ENCODE measurements at regions not wholly inside any gene's neighbourhood (a gene's known extent, or its start where the extent isn't known, plus 50 kb on each side); places are given as distances from the start of the nearest gene placed in this dataset.

DNA sequence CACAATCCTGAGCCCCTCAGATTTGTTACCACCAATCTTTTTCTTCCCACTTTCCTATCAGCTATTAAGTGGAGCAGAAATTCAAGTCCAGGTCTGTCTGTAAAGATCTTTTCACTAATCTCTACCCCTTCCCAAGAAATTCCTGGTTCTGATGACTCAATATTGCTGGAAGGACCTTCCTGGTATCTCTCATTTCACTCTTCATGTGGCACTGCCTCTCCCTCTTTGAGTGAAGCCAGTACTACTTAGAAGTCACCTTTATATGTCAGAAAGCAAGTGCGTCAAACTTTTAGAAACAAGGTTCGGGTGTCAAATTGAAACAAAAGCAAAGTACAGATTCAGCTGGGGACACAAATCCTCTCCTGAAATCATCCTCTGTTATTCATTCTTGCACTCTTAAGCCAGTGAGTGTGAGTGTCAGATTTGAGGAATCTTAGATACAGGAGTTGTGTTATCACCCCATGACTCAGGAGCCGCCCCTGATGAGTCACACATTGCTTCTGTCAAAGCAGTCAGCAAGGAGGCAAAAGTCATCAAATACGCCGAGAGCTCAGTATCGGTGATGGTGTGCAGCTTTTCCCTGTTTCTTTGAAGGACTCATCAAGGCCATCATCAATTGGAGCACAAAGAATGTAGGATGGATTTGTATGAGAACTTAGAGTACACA, 313.0 kb downstream of the CETN3 start:
- H3K9me3 ChIP-seq: no peaks in the 10 kb centered on the region
- DNase-seq: no peak
- no peak overlapping the region for H3K4me3 ChIP-seq
- 78 to 95% (median 90%) methylated on average over 6 of the region's 6 CpGs for WGBS, 5 donors
- TF ChIP-seq POLR2A (IDR thresholded peaks at IDR 0.05): no peak
- TF ChIP-seq, protein P1, sequence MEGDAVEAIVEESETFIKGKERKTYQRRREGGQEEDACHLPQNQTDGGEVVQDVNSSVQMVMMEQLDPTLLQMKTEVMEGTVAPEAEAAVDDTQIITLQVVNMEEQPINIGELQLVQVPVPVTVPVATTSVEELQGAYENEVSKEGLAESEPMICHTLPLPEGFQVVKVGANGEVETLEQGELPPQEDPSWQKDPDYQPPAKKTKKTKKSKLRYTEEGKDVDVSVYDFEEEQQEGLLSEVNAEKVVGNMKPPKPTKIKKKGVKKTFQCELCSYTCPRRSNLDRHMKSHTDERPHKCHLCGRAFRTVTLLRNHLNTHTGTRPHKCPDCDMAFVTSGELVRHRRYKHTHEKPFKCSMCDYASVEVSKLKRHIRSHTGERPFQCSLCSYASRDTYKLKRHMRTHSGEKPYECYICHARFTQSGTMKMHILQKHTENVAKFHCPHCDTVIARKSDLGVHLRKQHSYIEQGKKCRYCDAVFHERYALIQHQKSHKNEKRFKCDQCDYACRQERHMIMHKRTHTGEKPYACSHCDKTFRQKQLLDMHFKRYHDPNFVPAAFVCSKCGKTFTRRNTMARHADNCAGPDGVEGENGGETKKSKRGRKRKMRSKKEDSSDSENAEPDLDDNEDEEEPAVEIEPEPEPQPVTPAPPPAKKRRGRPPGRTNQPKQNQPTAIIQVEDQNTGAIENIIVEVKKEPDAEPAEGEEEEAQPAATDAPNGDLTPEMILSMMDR (IDR thresholded peaks at IDR 0.05 in 8 of 11, conservative IDR thresholded peaks at IDR 0.05 in 3 of 11): no peak
- no peak for TF ChIP-seq POLR2AphosphoS5 (IDR thresholded peaks at IDR 0.05)
- intact Hi-C loops (cut with DNase I; ENCODE audit: low total_unique reads): no loop called here
- no peaks in the 10 kb centered on the region for H3K4me1 ChIP-seq
- no peak overlapping the region for H3K27ac ChIP-seq
- no peaks in the 10 kb centered on the region for H3K27me3 ChIP-seq (replicated peaks in 1 of 7)
- H3K36me3 ChIP-seq: no peaks in the 10 kb centered on the region

DNA sequence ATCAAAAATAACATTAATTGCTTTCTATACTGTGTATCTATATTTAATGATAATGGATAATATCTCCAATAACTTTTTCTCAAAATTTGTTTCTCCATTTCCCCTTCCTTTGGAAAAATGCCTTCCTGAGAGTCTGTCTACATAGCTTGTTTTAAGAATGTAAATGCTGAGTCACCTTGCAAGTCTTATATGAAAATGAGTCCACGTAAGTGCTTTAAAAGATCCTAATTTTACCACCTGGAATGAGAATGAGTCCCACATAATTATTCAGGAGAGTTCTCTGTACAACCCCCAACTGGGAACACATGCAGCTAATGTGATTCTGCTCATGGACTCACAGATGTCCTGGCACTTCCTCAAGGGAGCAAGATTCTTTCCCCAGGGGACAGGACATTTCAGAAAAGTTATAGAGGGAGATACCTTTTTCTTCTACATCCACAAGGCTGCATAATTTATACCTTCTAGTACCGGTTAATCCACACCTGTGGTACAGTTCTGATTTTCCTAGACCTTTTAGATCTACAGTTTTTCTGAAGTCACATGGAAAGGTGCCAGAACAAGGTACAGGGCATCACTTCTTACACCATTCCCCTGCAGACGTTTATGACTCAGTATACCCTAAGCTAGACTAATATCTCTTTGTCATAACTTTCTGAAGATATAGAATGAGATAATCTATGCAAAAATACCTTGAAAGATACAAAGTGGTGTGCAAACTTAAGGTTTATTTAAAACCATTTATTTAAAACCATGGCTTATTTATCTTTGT, 314.1 kb downstream of the CETN3 start:
- intact Hi-C loops (cut with DNase I; ENCODE audit: low total_unique reads): no loop called here
- Histone ChIP-seq H3K9me3 (peaks cover 0 to 3% (median under 1%) of the 10 kb centered on the region in 8 donors), H3K4me1 (no peaks in the 10 kb centered on the region), H3K36me3 (no peaks in the 10 kb centered on the region), H3K27me3 (replicated peaks in 1 of 7) (no peaks in the 10 kb centered on the region), H3K27ac (no peak overlapping the region), H3K4me3 (no peak overlapping the region)
- TF ChIP-seq, protein P1 (IDR thresholded peaks at IDR 0.05 in 8 of 11, conservative IDR thresholded peaks at IDR 0.05 in 3 of 11): no peak
- TF ChIP-seq POLR2AphosphoS5 (IDR thresholded peaks at IDR 0.05): no peak
- no peak for TF ChIP-seq POLR2A (IDR thresholded peaks at IDR 0.05)
- 74 to 94% (median 85%) methylated on average over 3 of the region's 3 CpGs for WGBS, 5 donors
- no peak for DNase-seq

DNA sequence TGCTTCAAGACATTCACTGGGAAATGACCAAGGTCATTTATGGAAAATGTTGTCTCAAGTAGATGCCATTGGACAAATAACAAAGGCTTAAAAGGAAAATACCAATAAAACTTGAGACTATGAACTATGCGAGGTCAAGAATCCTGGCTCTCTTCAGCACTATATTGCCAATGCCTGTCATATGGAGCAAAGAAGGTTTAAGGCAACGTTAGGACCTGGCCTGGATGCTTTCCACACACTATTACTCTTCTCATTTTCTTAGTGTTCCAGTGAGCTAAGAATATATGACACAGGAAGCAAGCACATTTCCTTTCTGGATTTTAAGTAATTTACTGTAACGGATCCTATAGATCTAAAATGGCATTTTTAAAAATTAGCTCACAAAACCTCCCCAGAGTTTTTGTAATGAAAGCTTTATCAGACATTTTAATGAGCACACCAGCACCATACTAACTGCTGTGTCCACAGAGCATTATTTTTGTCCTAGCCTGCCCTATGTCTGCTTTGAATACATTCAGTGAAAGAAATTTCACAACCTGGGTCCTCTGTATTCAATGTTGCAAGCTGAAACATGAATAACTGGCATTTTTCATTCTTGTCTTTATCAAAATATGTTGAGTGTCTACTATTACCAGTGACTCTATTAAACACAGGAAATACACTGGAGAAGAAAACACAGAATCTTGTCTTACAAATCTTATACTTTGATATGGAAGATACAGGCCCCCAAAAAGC, 315.6 kb downstream of the CETN3 start:
- TF ChIP-seq POLR2AphosphoS5 (IDR thresholded peaks at IDR 0.05): no peak
- no peak for TF ChIP-seq POLR2A (IDR thresholded peaks at IDR 0.05)
- TF ChIP-seq, protein P1 (IDR thresholded peaks at IDR 0.05 in 8 of 11, conservative IDR thresholded peaks at IDR 0.05 in 3 of 11): no peak
- Histone ChIP-seq H3K27me3 (replicated peaks in 1 of 7) (no peaks in the 10 kb centered on the region), H3K4me1 (no peaks in the 10 kb centered on the region), H3K9me3 (peaks cover 0 to 19% (median 14%) of the 10 kb centered on the region in 8 donors), H3K36me3 (no peaks in the 10 kb centered on the region), H3K4me3 (no peak overlapping the region), H3K27ac (no peak overlapping the region)
- DNase-seq: no peak
- intact Hi-C loops (cut with DNase I; ENCODE audit: low total_unique reads): no loop called here
- WGBS, 5 donors: 7 to 23% (median 8%) methylated on average over 3 of the region's 3 CpGs

DNA sequence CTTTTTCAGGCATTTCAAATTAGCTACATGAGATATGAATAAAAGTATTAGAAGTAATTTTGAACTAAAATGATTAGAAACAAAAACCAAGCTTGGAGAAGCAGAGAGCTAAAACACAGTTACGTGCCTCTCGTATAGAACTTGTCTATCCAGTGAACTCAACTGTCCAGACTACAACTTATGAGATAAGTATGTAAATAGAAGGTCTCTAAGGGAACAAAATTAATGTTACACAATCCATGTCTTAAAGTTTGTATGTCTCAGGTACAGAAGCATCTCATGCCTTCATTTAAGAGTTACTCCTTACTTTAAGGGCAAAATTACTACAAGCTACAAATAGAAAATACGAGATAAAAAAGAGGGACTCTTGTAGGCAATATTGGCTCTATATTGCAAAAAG, 316.8 kb downstream of the CETN3 start:
- WGBS, 5 donors: 82 to 91% (median 82%) methylated on average over 3 of the region's 3 CpGs
- no peak for DNase-seq
- no peaks in the 10 kb centered on the region for H3K36me3 ChIP-seq
- no peak overlapping the region for H3K27ac ChIP-seq
- no peak for TF ChIP-seq POLR2AphosphoS5 (IDR thresholded peaks at IDR 0.05)
- TF ChIP-seq, protein P1 (IDR thresholded peaks at IDR 0.05 in 8 of 11, conservative IDR thresholded peaks at IDR 0.05 in 3 of 11): no peak
- no peak for TF ChIP-seq POLR2A (IDR thresholded peaks at IDR 0.05)
- H3K9me3 ChIP-seq: peaks cover 0 to 23% (median 19%) of the 10 kb centered on the region in 8 donors
- intact Hi-C loops (cut with DNase I; ENCODE audit: low total_unique reads): no loop called here
- no peaks in the 10 kb centered on the region for H3K27me3 ChIP-seq (replicated peaks in 1 of 7)
- H3K4me1 ChIP-seq: no peaks in the 10 kb centered on the region
- H3K4me3 ChIP-seq: no peak overlapping the region

Measured in spleen (tissue), 11 donors.